K562 (cell line): ENCODE measurements at regions not wholly inside any gene's neighbourhood (a gene's known extent, or its start where the extent isn't known, plus 50 kb on each side); places are given as distances from the start of the nearest gene placed in this dataset.

ENCODE experiments used
- ATAC-seq: fragments of 200-7000 bp; cut with Tn5 transposase; 3 replicates; pipeline ENCODE4 v1.9.1; 2020; ENCODE audit warnings: moderate library complexity
- BruUV-seq: library from RNA; stranded (reverse); fragments of 400-500 nt; replicated peaks from 2 replicates; lab custom pipeline; 2021; lab: Mats Ljungman, UMichigan
- CTCF ChIA-PET: fragments of 300-600 bp; formaldehyde crosslinking; extraction: SDS; loops from one replicate; lab custom pipeline; 2021; ENCODE audit warnings: low intra/inter-chr PET ratio; lab: Yijun Ruan, JAX
- POLR2A ChIA-PET: fragments of 300-600, 350-650 bp; sonication (Branson Sonifier 250); formaldehyde crosslinking; extraction: SDS; loops from one replicate; lab custom pipeline; 2021; ENCODE audit warnings: antibody characterized with exemption, inconsistent platforms; lab: Yijun Ruan, JAX
- DNase-seq, 4 experiments: peaks; one replicate each; pipeline versions ENCODE4 v3.0.0 to v3.0.0-alpha.2; 2011 to 2018; ENCODE audit warnings: low spot score in 3 of 4, mixed read lengths in 3 of 4; ENCODE audit errors: extremely low read depth in 1 of 4
- FAIRE-seq: peaks from 2 replicates; lab custom pipeline; 2011; peaks lifted over from hg19 to GRCh38; lab: Jason Lieb, UNC
- H2AFZ ChIP-seq: 2 replicates; pipeline ENCODE4 v1.6.0; 2011; ENCODE audit warnings: low read depth, low read length, control low read depth, inconsistent platforms
- H3K27ac ChIP-seq: fragments of 200-600 bp; 3 replicates; pipeline ENCODE4 v1.8.0; 2011; ENCODE audit warnings: low read depth, mild to moderate bottlenecking, control low read depth, inconsistent platforms, low read length, moderate library complexity, mixed read lengths; ENCODE audit errors: extremely low read depth
- H3K27me3 ChIP-seq, 2 experiments: fragments of 300-600 bp in 1 of 2; 2 replicates in 1 of 2; 3 replicates in 1 of 2; pipeline versions ENCODE4 v1.6.0 to v1.8.0; 2011; ENCODE audit warnings: inconsistent platforms in 2 of 2, low read length in 2 of 2, mild to moderate bottlenecking in 1 of 2, mixed read lengths in 1 of 2, moderate library complexity in 1 of 2; ENCODE audit not compliant: control insufficient read depth in 2 of 2, insufficient read depth in 2 of 2
- H3K36me3 ChIP-seq: fragments of 300-600 bp; 3 replicates; pipeline ENCODE4 v1.8.0; 2011; ENCODE audit warnings: mild to moderate bottlenecking, low read length, inconsistent platforms; ENCODE audit not compliant: control insufficient read depth, insufficient read depth
- H3K4me1 ChIP-seq, 2 experiments: fragments of 200-600 bp in 1 of 2; replicated peaks in 1 of 2; 2 replicates in 1 of 2; 3 replicates in 1 of 2; pipeline versions ENCODE4 v1.5.1 to v1.8.0; 2011; ENCODE audit warnings: inconsistent platforms in 2 of 2, low read length in 2 of 2, mild to moderate bottlenecking in 1 of 2, mixed read lengths in 1 of 2, moderate library complexity in 1 of 2; ENCODE audit not compliant: control insufficient read depth in 2 of 2, insufficient read depth in 2 of 2
- H3K4me2 ChIP-seq: 2 replicates; pipeline ENCODE4 v1.6.1; 2011; ENCODE audit warnings: low read length, control low read depth, inconsistent platforms, mixed read lengths; ENCODE audit not compliant: insufficient read depth
- H3K4me3 ChIP-seq: fragments of 200-600 bp; sonication (generic), shearing (Covaris generic); 2 replicates; pipeline ENCODE4 v1.5.1; 2016; ENCODE audit warnings: control low read depth, inconsistent platforms
- H3K79me2 ChIP-seq: fragments of 200-600 bp; 3 replicates; pipeline ENCODE4 v1.8.0; 2011; ENCODE audit warnings: low read length, inconsistent platforms; ENCODE audit not compliant: control insufficient read depth, insufficient read depth
- H3K9ac ChIP-seq, 2 experiments: 2 replicates each; pipeline versions ENCODE4 v1.6.0 to v1.6.1; 2011; ENCODE audit warnings: low read depth in 2 of 2, low read length in 2 of 2, control low read depth in 1 of 2, inconsistent platforms in 1 of 2, mild to moderate bottlenecking in 1 of 2, mixed read lengths in 1 of 2; ENCODE audit not compliant: insufficient read depth in 1 of 2
- H3K9me1 ChIP-seq: one replicate; pipeline ENCODE4 v1.6.0; 2011; ENCODE audit warnings: inconsistent platforms, mild to moderate bottlenecking, low read length, moderate library complexity; ENCODE audit not compliant: control insufficient read depth, insufficient read depth
- H3K9me3 ChIP-seq: replicated peaks from 2 replicates; pipeline ENCODE4 v1.5.1; 2011; ENCODE audit warnings: low read depth, low read length, inconsistent platforms; ENCODE audit not compliant: control insufficient read depth, insufficient read depth
- H4K20me1 ChIP-seq: replicated peaks from 2 replicates; pipeline ENCODE4 v1.6.1; 2011; ENCODE audit warnings: low read length, inconsistent platforms, mixed read lengths; ENCODE audit not compliant: control insufficient read depth, insufficient read depth
- BRD9 ChIP-seq: fragments of 450-650 bp; IDR thresholded peaks from 2 replicates; pipeline ENCODE4 v1.6.1; 2018; ENCODE audit warnings: low read depth; ENCODE audit not compliant: partially characterized antibody
- BRF2 ChIP-seq: IDR thresholded peaks from 3 replicates; pipeline ENCODE4 v1.6.1; 2011; ENCODE audit warnings: borderline replicate concordance, mild to moderate bottlenecking; ENCODE audit not compliant: insufficient read length, insufficient read depth
- CEBPG ChIP-seq, 3 experiments: fragments of 200-800 bp in 1 of 3; sonication (Bioruptor generic) in 1 of 3; sonication (generic) in 1 of 3; formaldehyde crosslinking in 1 of 3; IDR thresholded peaks in 2 of 3; conservative IDR thresholded peaks in 1 of 3; 2 replicates each; pipeline versions ENCODE4 v1.6.1 to v1.8.0; 2016 to 2022; ENCODE audit warnings: missing compliant biosample characterization in 2 of 3, missing genetic modification characterization in 2 of 3, mild to moderate bottlenecking in 1 of 3, missing genetic modification reagents in 1 of 3
- HDAC6 ChIP-seq: IDR thresholded peaks from 2 replicates; pipeline ENCODE4 v1.6.1; 2012; ENCODE audit warnings: low read depth, mild to moderate bottlenecking, control low read depth, inconsistent platforms, low read length, moderate library complexity
- IFI16 ChIP-seq: fragments of 250-450 bp; sonication (Bioruptor Pico); IDR thresholded peaks from 2 replicates; pipeline ENCODE4 v2.1.2; 2022; ENCODE audit warnings: mild to moderate bottlenecking, inconsistent platforms
- KDM5B ChIP-seq: fragments of 200-600 bp; sonication (generic); IDR thresholded peaks from 2 replicates; pipeline ENCODE4 v1.6.1; 2012; ENCODE audit warnings: low read depth, mild to moderate bottlenecking, moderate library complexity, low read length, control low read depth, inconsistent platforms; ENCODE audit not compliant: insufficient replicate concordance
- MAFG ChIP-seq: fragments of 450-650 bp; conservative IDR thresholded peaks from 2 replicates; pipeline ENCODE4 v1.6.1; 2016; ENCODE audit warnings: missing genetic modification characterization, missing compliant biosample characterization
- MED1 ChIP-seq: sonication (generic); formaldehyde crosslinking; IDR thresholded peaks from 2 replicates; pipeline ENCODE4 v1.8.1; 2023; ENCODE audit warnings: missing genetic modification reagents, borderline replicate concordance
- PHF8 ChIP-seq: fragments of 200-600 bp; sonication (generic); IDR thresholded peaks from 2 replicates; pipeline ENCODE4 v1.6.1; 2012; ENCODE audit warnings: mixed run types, mild to moderate bottlenecking, inconsistent platforms, low read length, moderate library complexity, borderline replicate concordance
- RBM22 ChIP-seq: fragments of 200-400 bp; formaldehyde crosslinking; IDR thresholded peaks from 2 replicates; pipeline ENCODE4 v1.6.1; 2018; ENCODE audit warnings: low read length, low read depth; ENCODE audit not compliant: poor library complexity, severe bottlenecking
- SIRT6 ChIP-seq: IDR thresholded peaks from one replicate; pipeline ENCODE4 v1.6.1; 2012; ENCODE audit warnings: low read depth, mild to moderate bottlenecking, control low read depth, inconsistent platforms, low read length, moderate library complexity
- TEAD1 ChIP-seq, 2 experiments: fragments of 450-650 bp in 1 of 2; sonication (generic) in 1 of 2; formaldehyde crosslinking; IDR thresholded peaks; 2 replicates each; pipeline versions ENCODE4 v1.4.0 to v1.8.0; 2020 to 2022; ENCODE audit warnings: mild to moderate bottlenecking in 2 of 2, missing genetic modification reagents in 1 of 2
- ZBTB26 ChIP-seq: fragments of 450-650 bp; formaldehyde crosslinking; IDR thresholded peaks from 2 replicates; pipeline ENCODE4 v1.4.0; 2022; ENCODE audit warnings: missing genetic modification characterization
- ZNF143 ChIP-seq: sonication (generic); formaldehyde crosslinking; IDR thresholded peaks from 2 replicates; pipeline ENCODE4 v1.9.0; 2022; ENCODE audit warnings: mild to moderate bottlenecking, missing genetic modification reagents
- WGBS: fragments of 100-300 bp; shearing (Covaris generic); methylation state at CpG from one replicate; pipeline ENCODE4 v1.1.6; 2016; ENCODE audit warnings: low coverage, mixed read lengths; ENCODE audit not compliant: insufficient coverage; ENCODE audit errors: missing lambda C conversion rate; 5-methylcytosine and 5-hydroxymethylcytosine counted together
- in situ Hi-C: fragments of 300-500 bp; cut with MboI; formaldehyde crosslinking; loops from 4 replicates; pipeline ENCODE4 v1.15.0; 2018; ENCODE audit warnings: inconsistent platforms, mixed read lengths
- intact Hi-C: fragments of 100-400 bp; cut with micrococcal nuclease; formaldehyde crosslinking; loops from 2 replicates; pipeline ENCODE4 v1.14.2; 2022

- FAIRE-seq (no peak), DNase-seq (no peak), ATAC-seq (no peak)
- intact Hi-C loops, result no loop called here
- Histone ChIP-seq H3K4me1 (no peaks in the 10 kb centered on the region), H3K4me3 (no peak overlapping the region), H3K4me2 (no peak overlapping the region), H3K9me3 (no peaks in the 10 kb centered on the region), H3K27me3 (no peaks in the 10 kb centered on the region), H3K9me1 (no peaks in the 10 kb centered on the region), H2AFZ (no peak overlapping the region), H4K20me1 (no peaks in the 10 kb centered on the region), H3K27ac (no peak overlapping the region), H3K36me3 (no peaks in the 10 kb centered on the region), H3K79me2 (no peaks in the 10 kb centered on the region), H3K9ac (no peak overlapping the region)
- TF ChIP-seq MED1 (no peak), HDAC6 (no peak), TEAD1 (CRISPR knock-in tag; IDR thresholded peaks at IDR 0.05) (no peak), MAFG (no peak), CEBPG (CRISPR knock-in tag; IDR thresholded peaks at IDR 0.05) (no peak), CEBPG (tag; conservative IDR thresholded peaks at IDR 0.05 in 1 of 2, IDR thresholded peaks at IDR 0.05 in 1 of 2) (no peak), BRD9 (no peak), PHF8 (no peak), ZBTB26 (CRISPR knock-in tag) (no peak), ZNF143 (CRISPR knock-in tag) (no peak), SIRT6 (no peak), IFI16 (CRISPR knock-in tag) (no peak), BRF2 (no peak), KDM5B (no peak), RBM22 (no peak)
- BruUV-seq, result no TSS peak
- ChIA-PET POLR2A (no interaction called here), CTCF (no interaction called here)
- 0% methylated on average over 4 of the region's 4 CpGs for WGBS
- in situ Hi-C loops, result no loop called here
Measured at GRCh38 chr5:163988566-163988965, 483.1 kb downstream of the MAT2B start.
